GM19351 (cell line): ENCODE measurements at regions not wholly inside any gene's neighbourhood (a gene's known extent, or its start where the extent isn't known, plus 50 kb on each side); places are given as distances from the start of the nearest gene placed in this dataset.

Source experiments
- ATAC-seq: cut with Tn5 transposase; IDR thresholded peaks from one replicate; pipeline ENCODE4 v1.9.1; 2021; ENCODE audit warnings: mild to moderate bottlenecking, moderate library complexity; ENCODE audit not compliant: unreplicated experiment

DNA sequence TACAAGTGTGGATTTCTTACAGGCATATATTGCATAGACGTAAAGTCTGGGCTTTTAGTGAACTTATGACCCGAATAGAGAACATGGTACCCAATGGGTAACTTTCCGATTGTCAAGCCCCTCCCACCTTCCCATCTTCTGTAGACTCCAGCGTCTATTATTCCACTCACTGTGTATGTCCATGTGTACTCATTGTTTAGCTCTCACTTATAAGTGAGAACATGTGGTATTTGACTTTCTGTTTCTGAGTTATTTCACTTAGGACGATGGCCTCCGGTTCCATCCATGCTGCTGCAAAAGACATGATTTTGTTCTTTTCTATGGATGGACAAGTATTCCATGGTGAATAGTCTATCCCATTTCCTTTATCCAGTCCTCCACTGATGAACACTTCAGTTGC is 306.4 kb downstream of the CD83 start:
- no peak for ATAC-seq

GRCh38 chr6:14425805-14426204 is 308.2 kb downstream of the CD83 start:
- ATAC-seq = no peak

DNA sequence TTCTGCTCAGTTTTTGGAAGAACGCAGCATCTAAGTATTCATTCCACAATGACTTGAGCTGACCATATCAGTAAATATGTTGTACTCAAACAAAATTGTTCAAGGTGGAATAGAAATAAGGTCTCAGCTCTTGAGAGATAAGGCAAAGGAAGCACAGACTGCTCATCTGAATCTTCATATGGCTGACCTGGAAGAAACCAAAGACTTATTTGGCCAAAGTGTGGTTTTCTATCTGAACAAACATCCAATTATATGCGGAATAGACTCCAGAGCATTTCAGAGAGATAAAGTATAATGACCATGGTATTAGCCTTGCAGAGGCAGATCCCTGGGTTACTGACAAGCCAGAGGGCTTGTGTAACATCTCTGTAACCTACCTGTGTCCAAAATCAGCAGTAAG is 308.7 kb downstream of the CD83 start:
- no peak for ATAC-seq

DNA sequence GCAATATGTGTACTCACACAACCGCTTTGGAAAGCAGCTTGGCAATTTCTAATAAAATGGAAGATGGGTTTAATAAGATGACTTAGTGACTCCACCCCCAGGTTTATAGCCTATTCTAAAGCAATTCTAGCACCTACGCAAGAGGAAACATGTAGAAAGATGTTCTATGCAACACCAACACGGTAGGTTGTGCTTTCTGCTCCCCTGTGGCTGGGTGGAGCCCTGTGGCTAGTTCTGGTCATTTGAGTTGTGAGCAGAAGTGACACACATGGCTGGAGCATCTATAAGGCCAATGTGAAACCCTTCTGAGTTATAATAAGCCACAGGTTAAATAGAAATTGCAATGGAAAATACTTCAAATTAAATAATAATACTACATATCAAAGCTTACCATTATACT is 310.7 kb downstream of the CD83 start:
- no peak for ATAC-seq

DNA sequence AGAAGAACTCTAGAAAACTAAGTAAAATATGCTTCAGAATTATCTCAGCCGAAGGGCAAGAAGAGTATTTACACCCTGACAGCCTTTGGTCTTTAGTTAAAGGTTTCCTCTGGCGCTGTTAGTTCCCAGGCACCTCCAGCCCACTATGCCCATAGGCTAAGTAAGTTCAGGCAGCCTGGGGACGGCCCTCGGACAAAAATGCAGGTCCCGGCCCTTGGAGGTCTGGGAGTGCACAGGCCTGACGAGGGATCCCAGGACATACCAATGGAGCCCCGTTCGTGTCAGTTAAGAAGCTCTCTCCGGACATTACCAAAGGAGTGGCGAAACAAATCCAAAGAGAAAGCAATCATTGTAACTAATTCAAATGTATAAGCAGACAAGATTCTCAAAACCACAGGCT is 311.8 kb downstream of the CD83 start:
- ATAC-seq = no peak

DNA sequence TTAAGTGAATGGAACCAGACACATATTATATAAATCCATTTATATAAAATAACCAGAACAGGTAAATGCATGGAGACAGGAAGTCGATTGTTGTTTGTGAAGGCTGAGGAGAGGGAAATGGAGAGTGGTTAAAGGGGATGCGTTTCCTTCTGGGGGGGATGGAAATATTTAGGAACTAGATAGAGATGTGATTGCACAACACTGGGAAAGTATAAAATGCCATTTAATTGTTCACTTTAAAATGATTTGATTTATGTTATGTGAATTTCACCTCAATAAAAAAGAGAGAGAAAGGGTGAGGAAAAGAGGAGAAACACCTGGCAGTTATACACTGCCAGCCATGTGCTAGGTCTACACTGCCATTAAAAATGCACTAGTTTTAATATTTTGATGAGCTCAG is 312.6 kb downstream of the CD83 start:
- ATAC-seq = no peak

- no peak for ATAC-seq
Measured at GRCh38 chr6:14431385-14432330, 314.1 kb downstream of the CD83 start.

GRCh38 chr6:14434916-14435690 is 317.5 kb downstream of the CD83 start:
- ATAC-seq = no peak

DNA sequence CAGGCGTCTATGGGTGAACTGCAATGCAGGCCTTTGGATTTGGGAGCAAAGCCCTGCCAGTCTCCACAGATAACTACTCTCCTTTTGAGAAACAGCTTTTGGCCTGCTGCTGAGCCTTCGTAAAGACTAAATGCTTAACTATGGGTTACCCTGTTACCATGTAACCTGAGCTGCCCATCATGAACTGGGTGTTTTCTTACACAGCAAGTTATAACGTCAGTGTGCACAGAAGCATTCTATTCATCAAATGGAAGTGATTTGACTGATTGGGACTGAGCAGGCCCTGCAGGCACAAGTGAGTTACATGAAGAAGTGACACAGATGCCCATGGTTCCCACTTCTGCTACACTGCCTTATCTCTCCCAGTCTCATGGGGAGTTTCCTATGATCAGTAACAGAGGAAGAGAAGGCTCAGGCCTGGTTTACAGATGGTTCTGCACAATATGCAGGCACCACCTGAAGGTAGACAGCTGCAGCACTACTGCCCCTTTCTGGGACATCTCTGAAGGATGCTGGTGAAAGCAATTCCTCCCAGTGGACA is 319.1 kb downstream of the CD83 start:
- no peak for ATAC-seq

GRCh38 chr6:14439419-14439818 is 321.8 kb downstream of the CD83 start:
- no peak for ATAC-seq

GRCh38 chr6:14440215-14440910 is 322.8 kb downstream of the CD83 start:
- no peak for ATAC-seq

- ATAC-seq = no peak
Measured at GRCh38 chr6:14440940-14441781, 323.6 kb downstream of the CD83 start.

GRCh38 chr6:14442242-14442641 is 324.7 kb downstream of the CD83 start:
- no peak for ATAC-seq

GRCh38 chr6:14443629-14444268 is 326.2 kb downstream of the CD83 start:
- ATAC-seq = no peak

GRCh38 chr6:14444295-14444972 is 326.9 kb downstream of the CD83 start:
- ATAC-seq = no peak

DNA sequence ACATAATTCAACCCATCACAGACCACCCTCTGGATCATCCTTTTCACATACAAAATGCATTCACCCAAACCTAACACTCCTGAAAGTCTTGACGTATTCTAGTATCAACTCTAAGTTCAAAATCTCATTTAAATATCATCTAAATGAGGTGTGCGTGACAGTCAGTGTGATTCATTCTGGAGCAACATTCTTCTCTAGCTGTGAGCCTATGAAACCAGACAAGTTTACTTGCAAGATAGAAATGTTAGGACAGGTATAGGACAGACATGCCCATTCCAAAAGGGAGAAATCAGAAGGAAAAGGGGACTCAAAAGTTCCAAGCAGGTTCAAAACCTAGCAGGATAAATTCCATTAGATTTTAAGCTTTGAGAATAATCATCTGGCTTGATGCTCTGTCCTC is 329.7 kb downstream of the CD83 start:
- ATAC-seq = no peak

GRCh38 chr6:14448246-14448645 is 330.7 kb downstream of the CD83 start:
- ATAC-seq = no peak

DNA sequence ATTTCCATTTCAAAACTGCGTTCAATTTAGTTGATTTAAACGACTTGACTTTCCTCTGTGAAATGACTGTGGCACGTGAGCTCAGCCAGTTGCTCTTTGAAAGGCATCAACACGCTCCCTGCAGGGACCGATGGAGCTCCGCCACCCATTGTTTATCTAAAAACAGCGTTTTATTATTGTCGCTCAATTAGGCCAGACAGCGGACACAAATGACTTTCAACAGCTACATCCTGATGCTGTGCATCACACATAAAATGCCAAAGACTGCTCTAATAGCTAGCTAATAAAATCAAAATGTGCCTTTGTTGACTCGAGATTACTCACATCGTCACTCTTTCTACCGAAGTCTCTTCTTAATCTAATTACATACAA is 332.5 kb downstream of the CD83 start:
- ATAC-seq = no peak

- ATAC-seq = no peak
Measured at GRCh38 chr6:14450578-14450977, 333.0 kb downstream of the CD83 start.
